Panc1 (cell line): ENCODE measurements at regions not wholly inside any gene's neighbourhood (a gene's known extent, or its start where the extent isn't known, plus 50 kb on each side); places are given as distances from the start of the nearest gene placed in this dataset.

Experiments used
- ATAC-seq: fragments of 200-7000 bp; cut with Tn5 transposase; 2 replicates; pipeline ENCODE4 v1.9.1; 2020; ENCODE audit warnings: mild to moderate bottlenecking, moderate library complexity
- BruUV-seq: library from RNA; stranded (reverse); fragments of 400-500 nt; replicated peaks from 2 replicates; lab custom pipeline; 2021; lab: Mats Ljungman, UMichigan
- CTCF ChIA-PET: fragments of 300-600 bp; sonication (Branson Sonifier 250); formaldehyde crosslinking; loops from one replicate; lab custom pipeline; 2022; ENCODE audit warnings: antibody characterized with exemption; lab: Charles Lee
- POLR2A ChIA-PET: fragments of 300-600 bp; sonication (Branson Sonifier 250); formaldehyde crosslinking; loops from one replicate; lab custom pipeline; 2022; ENCODE audit warnings: antibody characterized with exemption; lab: Charles Lee
- DNase-seq: peaks from one replicate; pipeline ENCODE4 v3.0.0-alpha.2; 2010; ENCODE audit warnings: low read depth, low spot score
- H3K27ac ChIP-seq: 2 replicates; pipeline ENCODE4 v1.5.1; 2011; ENCODE audit warnings: mild to moderate bottlenecking, low read length, inconsistent platforms
- H3K27me3 ChIP-seq: fragments of 200-500 bp; sonication (Bioruptor generic); 2 replicates; pipeline ENCODE4 v1.6.0; 2014; ENCODE audit warnings: low read length, inconsistent platforms; ENCODE audit not compliant: control insufficient read depth, insufficient read depth
- H3K36me3 ChIP-seq: fragments of 200-500 bp; sonication (Bioruptor generic); 2 replicates; pipeline ENCODE4 v1.5.1; 2014; ENCODE audit warnings: inconsistent platforms, mild to moderate bottlenecking, low read length, moderate library complexity; ENCODE audit not compliant: control insufficient read depth, insufficient read depth
- H3K4me1 ChIP-seq: 2 replicates; pipeline ENCODE4 v1.5.1; 2011; ENCODE audit warnings: inconsistent platforms, mild to moderate bottlenecking, low read length, moderate library complexity; ENCODE audit not compliant: control insufficient read depth, insufficient read depth
- H3K4me3 ChIP-seq, 2 experiments: 2 replicates each; pipeline ENCODE4 v1.5.1; 2011 to 2012; ENCODE audit warnings: low read depth in 2 of 2, low read length in 2 of 2, mild to moderate bottlenecking in 2 of 2, inconsistent platforms in 1 of 2, moderate library complexity in 1 of 2
- H3K9me3 ChIP-seq: fragments of 200-500 bp; sonication (Bioruptor generic); 2 replicates; pipeline ENCODE4 v1.5.1; 2014; ENCODE audit warnings: low read depth, mild to moderate bottlenecking, inconsistent platforms, low read length, moderate library complexity; ENCODE audit not compliant: control insufficient read depth, insufficient read depth
- CTCF ChIP-seq: fragments of 450-650 bp; IDR thresholded peaks from 2 replicates; pipeline ENCODE4 v1.5.1; 2017; ENCODE audit warnings: mild to moderate bottlenecking
- POLR2AphosphoS5 ChIP-seq: IDR thresholded peaks from 2 replicates; pipeline ENCODE4 v1.6.1; 2012; ENCODE audit warnings: mild to moderate bottlenecking, low read depth, low read length, moderate library complexity
- REST ChIP-seq, 2 experiments: IDR thresholded peaks; 2 replicates each; pipeline ENCODE4 v1.6.1; 2011 to 2012; ENCODE audit warnings: low read depth in 2 of 2, control low read depth in 1 of 2, low read length in 1 of 2, mild to moderate bottlenecking in 1 of 2, moderate library complexity in 1 of 2; ENCODE audit not compliant: insufficient read depth in 1 of 2
- SIN3A ChIP-seq: IDR thresholded peaks from 2 replicates; pipeline ENCODE4 v1.6.1; 2012; ENCODE audit warnings: low read depth, mild to moderate bottlenecking, low read length, moderate library complexity, borderline replicate concordance; ENCODE audit not compliant: insufficient read depth
- TCF7L2 ChIP-seq: IDR thresholded peaks from 2 replicates; pipeline ENCODE4 v1.6.1; 2011; ENCODE audit warnings: mild to moderate bottlenecking, low read depth, low read length, inconsistent platforms
- in situ Hi-C: cut with HindIII; loops from 2 replicates; pipeline ENCODE4 v1.10.0; 2016; ENCODE audit warnings: low sequenced_read_pairs, low pct_unique_long_range_greater_than_20kb
- intact Hi-C: fragments of 100-400 bp; cut with micrococcal nuclease; formaldehyde crosslinking; loops from one replicate; pipeline ENCODE4 v1.10.0; 2022; ENCODE audit not compliant: unreplicated experiment

GRCh38 chr2:122966461-122966860 is 1058.6 kb upstream of the CNTNAP5 start:
- ATAC-seq (no peak), DNase-seq (no peak)
- TF ChIP-seq TCF7L2 (no peak), SIN3A (no peak), REST (IDR thresholded peaks at IDR 0.05; ENCODE audit: insufficient read depth in 1 of 2, low read depth in 2 of 2, low read length in 1 of 2) (no peak), POLR2AphosphoS5 (no peak), CTCF (no peak)
- intact Hi-C loops = no loop called here
- Histone ChIP-seq H3K9me3 (peaks cover 6% of the 10 kb centered on the region; the same call in 1 of the 2 replicates), H3K27ac (no peak overlapping the region), H3K36me3 (no peaks in the 10 kb centered on the region), H3K27me3 (no peaks in the 10 kb centered on the region), H3K4me3 (no peak overlapping the region), H3K4me1 (no peaks in the 10 kb centered on the region)
- no TSS peak for BruUV-seq
- ChIA-PET POLR2A (no interaction called here), CTCF (no interaction called here)
- in situ Hi-C loops = no loop called here

GRCh38 chr2:122977580-122977979 is 1047.5 kb upstream of the CNTNAP5 start:
- ChIA-PET CTCF (no interaction called here), POLR2A (no interaction called here)
- DNase-seq (no peak), ATAC-seq (no peak)
- no peak overlapping the region for H3K4me3 ChIP-seq
- H3K27ac ChIP-seq = no peak overlapping the region
- TF ChIP-seq TCF7L2 (no peak), REST (IDR thresholded peaks at IDR 0.05; ENCODE audit: insufficient read depth in 1 of 2, low read depth in 2 of 2, low read length in 1 of 2) (no peak), SIN3A (no peak), CTCF (no peak), POLR2AphosphoS5 (no peak)
- H3K4me1 ChIP-seq = no peaks in the 10 kb centered on the region
- in situ Hi-C loops (no loop called here), intact Hi-C loops (no loop called here)
- H3K27me3 ChIP-seq = no peaks in the 10 kb centered on the region
- 0 out of 2 replicates have a peak, but pooled peaks cover 5% of the 10 kb centered on the region for H3K9me3 ChIP-seq
- no TSS peak for BruUV-seq
- no peaks in the 10 kb centered on the region for H3K36me3 ChIP-seq
